ENCODE measurements at regions not wholly inside any gene's neighbourhood (a gene's known extent, or its start where the extent isn't known, plus 50 kb on each side); places are given as distances from the start of the nearest gene placed in this dataset.
"Not testable (repeated sequence)": the region's sequence is repeated elsewhere in the genome, so short reads cannot be mapped to it uniquely, and the experiment has no call there.

GRCh38 chr11:69205743-69206612 is 50.2 kb downstream of the SMIM38 start:
- Histone ChIP-seq H3K4me1 (ENCODE audit: control insufficient read depth in 3 of 3, insufficient read depth in 3 of 3, low read length in 3 of 3) (no peaks in the 10 kb centered on the region), H3K36me3 (ENCODE audit: control insufficient read depth in 3 of 3, insufficient read depth in 3 of 3, low read length in 3 of 3) (no peaks in the 10 kb centered on the region), H3K27me3 (ENCODE audit: control insufficient read depth in 3 of 3, insufficient read depth in 3 of 3, low read length in 3 of 3) (peaks cover 10 to 47% (median 29%) of the 10 kb centered on the region in 3 donors), H3K9me3 (ENCODE audit: control insufficient read depth in 3 of 3, low read length in 3 of 3) (no peaks in the 10 kb centered on the region), H3K27ac (ENCODE audit: low read depth, low read length) (no peak overlapping the region), H3K9ac (ENCODE audit: low read depth in 1 of 3, low read length in 3 of 3) (no peak overlapping the region), H3K4me3 (ENCODE audit: low read length in 3 of 3) (no peak overlapping the region)

- H3K4me1 ChIP-seq (ENCODE audit: control insufficient read depth in 3 of 3, insufficient read depth in 3 of 3, low read length in 3 of 3); H3K27ac ChIP-seq (ENCODE audit: low read depth, low read length); H3K9me3 ChIP-seq (ENCODE audit: control insufficient read depth in 3 of 3, low read length in 3 of 3); H3K36me3 ChIP-seq (ENCODE audit: control insufficient read depth in 3 of 3, insufficient read depth in 3 of 3, low read length in 3 of 3); H3K4me3 ChIP-seq (ENCODE audit: low read length in 3 of 3); H3K9ac ChIP-seq (ENCODE audit: low read depth in 1 of 3, low read length in 3 of 3): not testable (repeated sequence)
- H3K27me3 ChIP-seq (ENCODE audit: control insufficient read depth in 3 of 3, insufficient read depth in 3 of 3, low read length in 3 of 3), result peaks cover 4 to 44% (median 23%) of the 10 kb centered on the region in 3 donors
These were observed 50.9 kb downstream of the SMIM38 start for GRCh38 chr11:69206613-69206965.

- H3K27me3 ChIP-seq (ENCODE audit: control insufficient read depth in 3 of 3, insufficient read depth in 3 of 3, low read length in 3 of 3), result peaks cover 0 to 36% (median 22%) of the 10 kb centered on the region in 3 donors
- no peaks in the 10 kb centered on the region for H3K36me3 ChIP-seq (ENCODE audit: control insufficient read depth in 3 of 3, insufficient read depth in 3 of 3, low read length in 3 of 3)
- H3K9ac ChIP-seq (ENCODE audit: low read depth in 1 of 3, low read length in 3 of 3), result no peak overlapping the region
- H3K4me3 ChIP-seq (ENCODE audit: low read length in 3 of 3), result no peak overlapping the region
- H3K9me3 ChIP-seq (ENCODE audit: control insufficient read depth in 3 of 3, low read length in 3 of 3), result no peaks in the 10 kb centered on the region
- H3K4me1 ChIP-seq (ENCODE audit: control insufficient read depth in 3 of 3, insufficient read depth in 3 of 3, low read length in 3 of 3), result no peaks in the 10 kb centered on the region
- H3K27ac ChIP-seq (ENCODE audit: low read depth, low read length), result no peak overlapping the region
These were observed 51.6 kb downstream of the SMIM38 start for GRCh38 chr11:69207165-69207889.

GRCh38 chr11:69208190-69209037 is 52.7 kb downstream of the SMIM38 start:
- Histone ChIP-seq H3K27ac (ENCODE audit: low read depth, low read length) (no peak overlapping the region), H3K9ac (ENCODE audit: low read depth in 1 of 3, low read length in 3 of 3) (no peak overlapping the region), H3K9me3 (ENCODE audit: control insufficient read depth in 3 of 3, low read length in 3 of 3) (no peaks in the 10 kb centered on the region), H3K4me3 (ENCODE audit: low read length in 3 of 3) (no peak overlapping the region), H3K27me3 (ENCODE audit: control insufficient read depth in 3 of 3, insufficient read depth in 3 of 3, low read length in 3 of 3) (peaks cover 0 to 33% (median 24%) of the 10 kb centered on the region in 3 donors), H3K36me3 (ENCODE audit: control insufficient read depth in 3 of 3, insufficient read depth in 3 of 3, low read length in 3 of 3) (no peaks in the 10 kb centered on the region), H3K4me1 (ENCODE audit: control insufficient read depth in 3 of 3, insufficient read depth in 3 of 3, low read length in 3 of 3) (no peaks in the 10 kb centered on the region)

GRCh38 chr11:69209038-69209350 is 53.3 kb downstream of the SMIM38 start:
- H3K9ac ChIP-seq (ENCODE audit: low read depth in 1 of 3, low read length in 3 of 3), result no peak overlapping the region
- no peak overlapping the region for H3K27ac ChIP-seq (ENCODE audit: low read depth, low read length)
- H3K27me3 ChIP-seq (ENCODE audit: control insufficient read depth in 3 of 3, insufficient read depth in 3 of 3, low read length in 3 of 3), result peaks cover 0 to 33% (median 28%) of the 10 kb centered on the region in 3 donors
- H3K4me1 ChIP-seq (ENCODE audit: control insufficient read depth in 3 of 3, insufficient read depth in 3 of 3, low read length in 3 of 3), result no peaks in the 10 kb centered on the region
- no peaks in the 10 kb centered on the region for H3K36me3 ChIP-seq (ENCODE audit: control insufficient read depth in 3 of 3, insufficient read depth in 3 of 3, low read length in 3 of 3)
- H3K9me3 ChIP-seq (ENCODE audit: control insufficient read depth in 3 of 3, low read length in 3 of 3), result no peaks in the 10 kb centered on the region
- no peak overlapping the region for H3K4me3 ChIP-seq (ENCODE audit: low read length in 3 of 3)

GRCh38 chr11:69209421-69210309 is 53.9 kb downstream of the SMIM38 start:
- no peak overlapping the region for H3K27ac ChIP-seq (ENCODE audit: low read depth, low read length)
- H3K27me3 ChIP-seq (ENCODE audit: control insufficient read depth in 3 of 3, insufficient read depth in 3 of 3, low read length in 3 of 3), result peaks cover 0 to 33% (median 25%) of the 10 kb centered on the region in 3 donors
- H3K4me3 ChIP-seq (ENCODE audit: low read length in 3 of 3), result no peak overlapping the region
- H3K4me1 ChIP-seq (ENCODE audit: control insufficient read depth in 3 of 3, insufficient read depth in 3 of 3, low read length in 3 of 3), result no peaks in the 10 kb centered on the region
- no peak overlapping the region for H3K9ac ChIP-seq (ENCODE audit: low read depth in 1 of 3, low read length in 3 of 3)
- no peaks in the 10 kb centered on the region for H3K36me3 ChIP-seq (ENCODE audit: control insufficient read depth in 3 of 3, insufficient read depth in 3 of 3, low read length in 3 of 3)
- H3K9me3 ChIP-seq (ENCODE audit: control insufficient read depth in 3 of 3, low read length in 3 of 3), result no peaks in the 10 kb centered on the region

- no peaks in the 10 kb centered on the region for H3K36me3 ChIP-seq (ENCODE audit: control insufficient read depth in 3 of 3, insufficient read depth in 3 of 3, low read length in 3 of 3)
- H3K4me1 ChIP-seq (ENCODE audit: control insufficient read depth in 3 of 3, insufficient read depth in 3 of 3, low read length in 3 of 3), result no peaks in the 10 kb centered on the region
- peaks cover 0 to 28% (median 25%) of the 10 kb centered on the region in 3 donors for H3K27me3 ChIP-seq (ENCODE audit: control insufficient read depth in 3 of 3, insufficient read depth in 3 of 3, low read length in 3 of 3)
- H3K27ac ChIP-seq (ENCODE audit: low read depth, low read length), result no peak overlapping the region
- H3K9ac ChIP-seq (ENCODE audit: low read depth in 1 of 3, low read length in 3 of 3), result no peak overlapping the region
- H3K9me3 ChIP-seq (ENCODE audit: control insufficient read depth in 3 of 3, low read length in 3 of 3), result no peaks in the 10 kb centered on the region
- H3K4me3 ChIP-seq (ENCODE audit: low read length in 3 of 3), result no peak overlapping the region
These were observed 54.7 kb downstream of the SMIM38 start for GRCh38 chr11:69210310-69211035.

- H3K27ac ChIP-seq (ENCODE audit: low read depth, low read length), result no peak overlapping the region
- no peaks in the 10 kb centered on the region for H3K36me3 ChIP-seq (ENCODE audit: control insufficient read depth in 3 of 3, insufficient read depth in 3 of 3, low read length in 3 of 3)
- H3K9ac ChIP-seq (ENCODE audit: low read depth in 1 of 3, low read length in 3 of 3), result no peak overlapping the region
- peaks cover 0 to 26% (median 25%) of the 10 kb centered on the region in 3 donors for H3K27me3 ChIP-seq (ENCODE audit: control insufficient read depth in 3 of 3, insufficient read depth in 3 of 3, low read length in 3 of 3)
- no peak overlapping the region for H3K4me3 ChIP-seq (ENCODE audit: low read length in 3 of 3)
- no peaks in the 10 kb centered on the region for H3K9me3 ChIP-seq (ENCODE audit: control insufficient read depth in 3 of 3, low read length in 3 of 3)
- no peaks in the 10 kb centered on the region for H3K4me1 ChIP-seq (ENCODE audit: control insufficient read depth in 3 of 3, insufficient read depth in 3 of 3, low read length in 3 of 3)
These were observed 55.8 kb downstream of the SMIM38 start for GRCh38 chr11:69211540-69211919.

Data from skeletal muscle tissue (tissue), 3 donors.